Activated T-helper 17 cell treated with anti-CD3 and anti-CD28 coated beads, Interleukin-2, amount 50 U/mL, for 72 hours (primary cell): ENCODE measurements at regions not wholly inside any gene's neighbourhood (a gene's known extent, or its start where the extent isn't known, plus 50 kb on each side); places are given as distances from the start of the nearest gene placed in this dataset.
"Not testable (repeated sequence)": the region's sequence is repeated elsewhere in the genome, so short reads cannot be mapped to it uniquely, and the experiment has no call there.

ENCODE experiments used
- ATAC-seq: fragments of 150-1000 bp; cut with Tn5 transposase; replicated peaks from 2 replicates; pipeline ENCODE4 v1.10.0; 2021; ENCODE audit warnings: mild to moderate bottlenecking, moderate library complexity
- H3K27ac Mint-ChIP-seq: one replicate; pipeline ENCODE4 v1.8.0; 2022; ENCODE audit warnings: mixed read lengths
- H3K27me3 Mint-ChIP-seq: one replicate; pipeline ENCODE4 v1.8.0; 2022; ENCODE audit warnings: mixed read lengths
- H3K36me3 Mint-ChIP-seq: one replicate; pipeline ENCODE4 v1.8.0; 2022; ENCODE audit warnings: low read depth, mild to moderate bottlenecking, mixed read lengths
- H3K4me1 Mint-ChIP-seq: one replicate; pipeline ENCODE4 v1.8.0; 2022; ENCODE audit warnings: mixed read lengths
- H3K4me3 Mint-ChIP-seq: one replicate; pipeline ENCODE4 v1.8.0; 2022; ENCODE audit warnings: mild to moderate bottlenecking, mixed read lengths
- H3K9me3 Mint-ChIP-seq: one replicate; pipeline ENCODE4 v1.8.0; 2022; ENCODE audit warnings: mixed read lengths

DNA sequence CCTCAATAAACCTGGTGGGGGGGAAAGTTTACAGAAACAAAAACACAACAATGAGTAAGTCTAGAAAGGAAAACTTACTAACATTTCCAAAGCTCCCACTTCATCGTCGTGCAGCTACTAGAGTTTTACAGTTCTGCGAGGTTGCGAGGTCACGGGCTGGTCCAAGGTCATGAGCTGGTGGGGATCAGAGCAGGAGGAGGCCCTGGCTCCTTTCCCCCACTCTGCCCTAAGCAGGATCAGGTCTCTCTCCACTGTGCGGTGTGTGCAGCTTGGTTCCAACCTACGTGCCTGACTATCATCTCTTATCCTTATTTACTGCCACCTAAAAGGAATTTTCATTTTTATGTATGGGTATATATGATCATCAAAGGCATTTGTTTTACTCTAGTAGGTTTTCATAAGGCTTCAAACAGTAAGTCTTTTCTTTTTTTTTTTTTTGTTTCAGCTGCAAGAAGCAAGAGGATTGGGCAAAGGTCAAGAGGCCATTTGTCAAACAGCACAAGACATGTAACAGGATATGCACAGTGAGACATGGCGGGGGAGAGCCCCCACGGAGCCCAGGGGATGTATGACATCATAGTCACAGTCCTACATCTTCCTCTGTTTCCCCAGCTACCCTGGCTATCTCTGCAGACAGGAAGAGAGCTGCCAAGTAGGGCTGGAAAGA is 76.6 kb upstream of the POMP start:
- Mint-ChIP-seq H3K9me3 (no peaks in the 10 kb centered on the region), H3K27me3 (peaks cover 7% of the 10 kb centered on the region), H3K27ac (peak overlapping the region; percentile 68), H3K4me3 (peak overlapping the region; percentile 53), H3K36me3 (no peaks in the 10 kb centered on the region), H3K4me1 (peaks cover 11% of the 10 kb centered on the region)
- ATAC-seq: peak; percentile 84

DNA sequence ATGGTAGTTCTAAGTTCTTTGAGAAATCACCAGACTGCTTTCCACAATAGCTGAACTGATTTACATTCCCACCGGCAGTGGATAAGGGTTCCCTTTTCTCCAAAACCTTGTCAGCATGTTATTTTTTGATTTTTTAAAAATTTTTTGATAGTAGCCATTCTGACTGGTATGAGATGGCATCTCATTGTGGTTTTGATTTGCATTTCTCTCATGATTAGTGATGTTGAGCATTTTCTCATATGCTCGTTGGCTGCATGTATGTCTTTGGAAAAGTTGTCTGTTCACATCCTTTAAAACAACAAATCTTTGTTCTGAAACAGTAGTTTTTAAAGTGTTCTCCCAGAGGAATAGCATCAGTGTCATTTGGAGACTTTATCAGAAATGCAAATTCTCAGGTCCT is 77.5 kb upstream of the POMP start:
- Mint-ChIP-seq H3K4me1 (peaks cover 11% of the 10 kb centered on the region), H3K36me3 (no peaks in the 10 kb centered on the region), H3K27ac (no peak overlapping the region), H3K27me3 (peaks cover 11% of the 10 kb centered on the region), H3K4me3 (no peak overlapping the region), H3K9me3 (no peaks in the 10 kb centered on the region)
- ATAC-seq: no peak

DNA sequence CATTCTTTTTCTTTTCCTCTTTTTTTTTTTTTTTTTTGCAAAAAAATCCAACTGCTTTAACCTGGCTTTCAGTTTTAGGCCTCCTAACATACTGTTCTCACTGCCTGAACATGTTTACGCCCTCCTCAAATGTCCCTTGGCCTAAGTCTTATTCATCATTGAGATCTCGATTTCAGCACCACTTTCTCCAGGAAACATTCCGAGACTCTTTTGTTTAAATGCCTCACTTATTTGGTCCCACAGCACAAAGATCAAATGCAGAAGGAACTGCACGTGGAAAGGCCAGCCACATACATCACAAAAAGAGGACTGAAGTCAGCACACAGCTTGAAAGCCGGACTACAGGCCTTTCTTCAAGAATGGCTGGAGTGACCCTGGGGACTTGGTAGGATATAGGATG is 79.2 kb upstream of the POMP start:
- no peaks in the 10 kb centered on the region for H3K36me3 Mint-ChIP-seq
- H3K4me1 Mint-ChIP-seq: peaks cover 13% of the 10 kb centered on the region
- no peak overlapping the region for H3K4me3 Mint-ChIP-seq
- peaks cover 13% of the 10 kb centered on the region for H3K27me3 Mint-ChIP-seq
- ATAC-seq: no peak
- H3K9me3 Mint-ChIP-seq: peaks cover 2% of the 10 kb centered on the region
- no peak overlapping the region for H3K27ac Mint-ChIP-seq

DNA sequence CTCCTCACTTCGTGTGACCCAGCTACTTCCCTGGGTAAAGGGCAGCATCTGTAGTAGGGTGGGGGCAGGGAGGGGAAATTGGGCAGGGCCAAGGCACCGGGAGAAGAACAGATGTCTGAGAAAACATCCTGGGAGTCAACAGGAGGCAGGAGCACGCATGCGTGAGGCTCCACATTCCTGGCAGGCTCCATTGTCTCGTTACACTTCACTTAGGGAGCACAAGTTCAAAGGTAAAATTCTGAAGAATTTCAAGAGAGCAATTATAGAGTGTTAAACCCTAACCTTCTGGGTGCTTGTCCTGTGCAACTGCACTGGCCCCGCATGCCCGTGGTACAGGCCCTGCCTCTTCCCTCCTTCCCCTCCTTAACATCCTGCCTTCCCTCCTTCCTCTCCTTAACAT is 79.6 kb upstream of the POMP start:
- peaks cover 13% of the 10 kb centered on the region for H3K27me3 Mint-ChIP-seq
- H3K4me3 Mint-ChIP-seq: no peak overlapping the region
- peaks cover 17% of the 10 kb centered on the region for H3K4me1 Mint-ChIP-seq
- ATAC-seq: no peak
- no peak overlapping the region for H3K27ac Mint-ChIP-seq
- peaks cover 6% of the 10 kb centered on the region for H3K9me3 Mint-ChIP-seq
- H3K36me3 Mint-ChIP-seq: no peaks in the 10 kb centered on the region

DNA sequence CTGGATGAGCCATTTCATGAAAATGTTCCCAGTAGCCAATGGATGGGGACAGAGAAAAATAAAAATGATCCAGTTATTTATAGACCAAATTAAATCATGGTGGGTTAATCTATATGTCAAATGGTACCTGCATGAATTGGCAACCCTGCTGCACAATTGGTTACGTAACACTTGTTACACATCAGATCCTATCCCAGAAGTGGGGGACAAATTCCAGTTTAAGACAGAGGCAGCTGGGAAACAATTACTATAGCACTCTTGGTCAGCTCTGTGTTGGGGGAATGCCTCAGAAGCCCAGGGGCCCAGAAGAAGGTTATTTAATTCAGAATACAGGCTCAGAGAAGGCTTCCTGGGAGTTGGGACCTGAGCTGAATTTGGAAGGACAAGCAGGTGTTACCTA is 81.1 kb upstream of the FLT1 start:
- H3K9me3 Mint-ChIP-seq: peaks cover 9% of the 10 kb centered on the region
- H3K4me3 Mint-ChIP-seq: no peak overlapping the region
- H3K27me3 Mint-ChIP-seq: peaks cover 13% of the 10 kb centered on the region
- H3K4me1 Mint-ChIP-seq: peaks cover 14% of the 10 kb centered on the region
- no peak for ATAC-seq
- H3K27ac Mint-ChIP-seq: peak overlapping the region; percentile 24
- no peaks in the 10 kb centered on the region for H3K36me3 Mint-ChIP-seq

DNA sequence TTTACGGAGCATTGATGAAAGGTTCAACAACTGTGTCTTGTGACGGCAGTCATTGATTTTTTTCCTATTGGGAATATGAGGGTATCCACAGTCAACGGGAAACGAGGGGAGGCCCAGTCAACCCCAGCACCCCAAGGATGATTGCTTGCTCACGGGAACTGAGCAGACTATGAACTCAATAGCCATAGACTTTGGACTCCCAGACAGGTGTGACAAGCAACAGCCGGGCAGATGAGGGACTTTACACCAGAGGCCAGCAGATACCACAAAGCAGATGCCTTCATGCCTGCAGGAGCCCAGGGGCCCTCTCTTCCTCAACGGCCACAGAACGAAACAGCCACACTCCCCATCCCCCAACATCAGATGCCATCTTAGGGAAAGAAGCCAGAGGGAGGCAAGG is 80.3 kb upstream of the FLT1 start:
- peaks cover 9% of the 10 kb centered on the region for H3K9me3 Mint-ChIP-seq
- H3K4me1 Mint-ChIP-seq: peaks cover 14% of the 10 kb centered on the region
- peak overlapping the region; percentile 84 for H3K27ac Mint-ChIP-seq
- H3K27me3 Mint-ChIP-seq: peaks cover 13% of the 10 kb centered on the region
- ATAC-seq: no peak
- H3K36me3 Mint-ChIP-seq: no peaks in the 10 kb centered on the region
- peak overlapping the region; percentile 61 for H3K4me3 Mint-ChIP-seq

DNA sequence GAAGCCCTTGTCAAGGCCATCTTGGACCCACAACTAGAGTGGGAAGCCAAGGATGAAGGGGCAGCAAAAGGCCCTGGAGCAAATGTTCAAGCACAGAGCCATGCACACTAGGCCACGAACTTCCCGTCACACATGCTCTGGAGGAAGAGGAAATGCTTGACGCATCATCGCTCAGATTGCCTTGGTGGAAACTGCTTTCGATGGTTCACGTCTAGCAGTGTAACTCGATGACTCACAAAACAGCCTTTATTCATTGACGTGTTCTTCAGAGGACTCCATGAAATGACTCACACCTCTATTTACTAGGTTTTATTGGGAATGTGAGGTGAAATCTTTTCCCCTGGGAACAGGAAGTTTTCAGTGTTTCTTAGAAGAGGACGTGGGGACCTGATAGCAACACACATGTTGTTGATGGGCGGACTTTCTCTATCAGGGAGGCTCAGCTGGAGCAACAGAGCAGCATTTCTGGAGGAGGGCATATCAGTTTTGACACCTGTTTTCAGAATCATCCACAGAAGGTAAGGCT is 79.8 kb upstream of the FLT1 start:
- peak; percentile 98 for ATAC-seq
- peaks cover 13% of the 10 kb centered on the region for H3K27me3 Mint-ChIP-seq
- H3K4me3 Mint-ChIP-seq: peak overlapping the region; percentile 61
- H3K9me3 Mint-ChIP-seq: peaks cover 9% of the 10 kb centered on the region
- no peaks in the 10 kb centered on the region for H3K36me3 Mint-ChIP-seq
- H3K4me1 Mint-ChIP-seq: peaks cover 14% of the 10 kb centered on the region
- H3K27ac Mint-ChIP-seq: peak overlapping the region; percentile 84

DNA sequence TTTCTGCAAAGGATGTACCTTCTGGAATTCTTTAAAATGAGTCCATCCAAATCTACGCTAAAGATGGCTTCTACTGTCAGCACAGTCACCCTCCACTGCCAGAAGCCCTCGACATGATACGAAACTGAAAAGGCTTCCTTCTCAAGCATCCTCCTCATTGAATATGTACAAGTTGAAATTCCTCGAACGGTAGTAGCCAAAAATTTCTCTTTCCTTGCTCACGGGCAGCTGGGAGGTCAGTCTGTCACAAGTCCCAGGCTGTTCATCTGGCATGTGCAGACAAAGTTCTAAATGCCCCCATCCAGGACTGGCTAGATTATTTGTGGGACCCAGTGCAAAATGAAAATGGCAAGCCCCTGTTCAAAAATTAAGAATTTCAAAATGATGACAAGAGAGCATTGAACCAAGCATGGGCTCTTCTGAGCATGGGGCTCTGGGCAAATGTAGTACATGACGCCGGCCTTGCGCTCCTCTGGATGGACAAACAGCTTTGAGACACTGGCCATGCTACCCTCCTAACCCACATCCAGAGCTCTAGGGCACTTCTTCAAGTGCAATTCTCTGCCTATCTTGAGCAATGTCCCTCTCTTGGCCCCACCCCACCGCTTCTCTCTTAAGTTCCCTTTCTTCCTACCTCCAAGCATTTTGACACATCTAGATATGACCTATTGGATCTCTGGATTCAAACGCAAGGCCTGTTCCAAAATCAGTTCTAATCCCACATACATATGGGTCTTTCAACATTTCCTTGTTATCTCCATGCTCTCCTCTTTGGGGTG is 78.9 kb upstream of the FLT1 start:
- H3K4me1 Mint-ChIP-seq: peaks cover 14% of the 10 kb centered on the region
- no peak overlapping the region for H3K4me3 Mint-ChIP-seq
- H3K36me3 Mint-ChIP-seq: no peaks in the 10 kb centered on the region
- no peak for ATAC-seq
- H3K27me3 Mint-ChIP-seq: peaks cover 13% of the 10 kb centered on the region
- H3K9me3 Mint-ChIP-seq: peaks cover 9% of the 10 kb centered on the region
- peak overlapping the region; percentile 84 for H3K27ac Mint-ChIP-seq

DNA sequence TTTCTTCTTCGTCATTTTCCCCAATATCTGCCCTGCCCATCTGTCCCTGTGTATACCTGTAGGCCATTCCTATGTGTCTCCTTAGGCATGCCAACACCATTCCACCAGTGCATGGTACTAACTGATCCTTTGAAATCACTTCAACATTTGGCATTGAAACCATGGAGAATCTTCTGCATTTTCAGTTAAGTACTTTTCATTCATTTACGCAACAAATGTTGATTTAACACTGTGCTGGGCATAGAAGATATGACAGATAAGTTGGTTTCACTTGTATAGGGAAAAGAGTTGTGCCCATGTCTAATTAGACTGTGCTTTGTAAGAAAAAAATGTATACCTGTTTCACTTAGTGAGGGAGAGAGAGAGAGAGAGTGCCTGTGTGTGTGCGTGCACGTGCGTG is 77.9 kb upstream of the FLT1 start:
- Mint-ChIP-seq H3K4me3 (no peak overlapping the region), H3K9me3 (peaks cover 9% of the 10 kb centered on the region), H3K36me3 (no peaks in the 10 kb centered on the region), H3K27me3 (peaks cover 9% of the 10 kb centered on the region), H3K27ac (no peak overlapping the region), H3K4me1 (peaks cover 14% of the 10 kb centered on the region)
- no peak for ATAC-seq

DNA sequence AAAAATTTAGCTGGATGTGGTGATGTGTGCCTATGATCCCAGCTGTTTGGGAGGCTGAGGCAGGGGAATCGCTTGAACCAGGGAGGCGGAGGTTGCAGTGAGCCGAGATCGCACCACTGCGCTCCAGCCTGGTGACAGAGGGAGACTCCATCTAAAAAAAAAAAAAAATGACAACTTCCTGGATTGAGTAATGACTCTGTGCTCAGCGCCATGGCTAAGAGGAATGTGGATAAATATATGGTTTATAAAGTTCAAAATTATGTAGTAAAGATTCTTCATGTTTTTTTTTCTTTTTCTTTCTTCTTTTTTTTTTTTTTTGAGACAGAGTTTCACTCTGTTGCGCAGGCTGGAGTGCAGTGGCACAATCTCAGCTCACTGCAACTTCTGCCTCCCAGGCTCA is 75.4 kb upstream of the FLT1 start:
- not testable (repeated sequence) for H3K9me3 Mint-ChIP-seq, ATAC-seq, H3K4me3 Mint-ChIP-seq, H3K27ac Mint-ChIP-seq, H3K36me3 Mint-ChIP-seq, H3K27me3 Mint-ChIP-seq
- peaks cover 14% of the 10 kb centered on the region for H3K4me1 Mint-ChIP-seq

DNA sequence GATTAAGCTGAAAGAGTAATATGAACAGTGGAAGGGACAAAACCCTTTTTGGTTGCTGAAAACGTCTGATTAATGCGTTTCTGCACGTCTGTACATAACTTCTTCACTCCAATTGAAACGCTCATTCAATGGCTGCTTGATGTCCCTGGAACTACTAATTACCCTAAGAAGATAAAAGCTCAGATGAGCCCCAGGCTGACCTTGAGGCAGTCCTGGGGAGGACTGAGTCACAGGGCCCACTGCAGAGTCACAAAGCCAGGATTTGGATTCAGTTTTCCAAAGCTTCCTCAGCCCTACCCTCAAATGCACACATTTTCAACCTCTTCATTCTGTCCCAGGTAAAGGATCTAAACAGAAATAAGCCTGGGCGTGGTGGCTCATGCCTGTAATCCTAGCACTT is 75.0 kb upstream of the FLT1 start:
- Mint-ChIP-seq H3K9me3 (peaks cover 9% of the 10 kb centered on the region), H3K36me3 (no peaks in the 10 kb centered on the region), H3K4me3 (no peak overlapping the region), H3K27me3 (no peaks in the 10 kb centered on the region), H3K27ac (no peak overlapping the region), H3K4me1 (peaks cover 9% of the 10 kb centered on the region)
- ATAC-seq: no peak

DNA sequence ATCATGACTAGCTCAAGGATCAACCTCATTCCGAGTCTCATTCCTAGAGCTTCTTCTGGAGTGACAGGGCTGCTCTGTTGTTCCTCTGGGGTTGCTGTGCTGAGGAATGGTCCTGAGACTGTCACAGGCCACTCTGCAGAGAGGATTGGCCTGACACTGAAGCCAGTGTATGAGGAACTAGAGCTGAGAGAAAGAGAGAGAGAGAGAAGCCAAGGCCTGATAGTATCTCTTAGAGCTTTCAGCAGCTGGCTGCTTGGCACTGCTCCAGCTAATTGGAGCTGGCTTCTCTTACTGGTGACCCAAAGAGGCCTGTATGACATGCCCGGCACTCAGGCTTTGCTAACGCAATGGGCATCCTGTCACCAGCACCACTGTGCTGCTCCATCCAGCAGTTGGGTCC is 73.4 kb upstream of the FLT1 start:
- Mint-ChIP-seq H3K36me3 (no peaks in the 10 kb centered on the region), H3K4me3 (no peak overlapping the region), H3K27ac (no peak overlapping the region), H3K9me3 (no peaks in the 10 kb centered on the region), H3K4me1 (no peaks in the 10 kb centered on the region), H3K27me3 (no peaks in the 10 kb centered on the region)
- ATAC-seq: no peak

DNA sequence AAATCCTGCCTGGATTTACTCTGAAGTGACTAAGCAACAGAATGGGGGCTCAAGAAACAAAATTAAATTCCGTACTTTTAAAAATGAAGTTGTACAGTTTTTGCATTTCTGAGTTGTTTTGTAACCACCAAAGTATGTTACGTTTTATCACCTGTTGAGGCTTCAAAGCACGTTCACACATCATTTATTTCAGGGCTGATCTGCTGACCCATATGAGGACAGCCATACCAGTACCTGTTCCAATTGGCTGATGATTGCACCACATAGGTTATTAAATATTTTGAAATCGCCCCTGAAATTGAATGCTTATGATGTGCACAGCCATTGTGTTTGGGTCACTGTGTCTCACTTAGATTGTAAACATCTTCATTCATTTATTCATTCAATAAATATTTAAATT is 72.0 kb upstream of the FLT1 start:
- Mint-ChIP-seq H3K4me3 (no peak overlapping the region), H3K9me3 (no peaks in the 10 kb centered on the region), H3K27ac (no peak overlapping the region), H3K36me3 (no peaks in the 10 kb centered on the region), H3K4me1 (no peaks in the 10 kb centered on the region), H3K27me3 (no peaks in the 10 kb centered on the region)
- ATAC-seq: no peak

DNA sequence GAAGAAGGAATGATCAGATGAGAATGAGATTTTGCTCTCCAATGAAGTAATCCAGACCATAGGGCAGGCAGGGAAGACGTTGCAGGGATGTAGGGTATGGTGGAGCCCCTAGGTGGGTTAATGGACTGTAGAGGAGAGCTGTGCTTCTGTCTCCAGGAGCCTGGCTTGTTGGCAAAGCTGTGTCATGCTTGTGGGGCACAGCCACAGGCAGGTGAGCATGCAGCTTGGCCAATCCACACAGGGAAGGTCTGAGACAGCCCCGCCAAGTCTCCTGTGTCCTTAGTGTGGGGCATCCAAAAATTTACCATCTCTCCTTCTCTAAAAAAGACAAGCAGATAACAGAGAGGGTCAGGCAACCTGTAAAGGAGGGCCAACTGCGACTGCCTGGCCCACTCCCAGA is 71.4 kb upstream of the FLT1 start:
- Mint-ChIP-seq H3K27me3 (no peaks in the 10 kb centered on the region), H3K4me1 (no peaks in the 10 kb centered on the region), H3K4me3 (no peak overlapping the region), H3K36me3 (no peaks in the 10 kb centered on the region), H3K27ac (no peak overlapping the region), H3K9me3 (no peaks in the 10 kb centered on the region)
- ATAC-seq: no peak

DNA sequence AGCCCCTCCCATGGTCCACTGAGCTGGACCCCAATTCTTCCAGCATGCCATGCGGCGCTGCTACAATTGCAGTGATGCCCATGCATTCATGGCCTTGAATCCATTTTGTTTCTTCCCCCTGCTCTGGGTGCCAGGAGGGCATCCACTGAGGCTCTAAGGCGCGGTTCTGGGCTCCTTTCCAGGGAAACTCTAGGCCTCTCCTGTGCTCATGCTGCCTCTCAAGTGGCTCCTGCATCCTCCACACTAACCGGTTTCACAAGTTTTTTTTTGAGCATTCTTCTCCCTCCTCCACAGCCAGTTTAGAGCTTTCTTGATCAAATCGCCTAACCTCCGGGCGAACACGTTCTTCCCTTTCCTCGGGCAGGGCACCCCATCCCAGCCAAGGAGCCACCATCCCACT is 69.1 kb upstream of the FLT1 start:
- no peaks in the 10 kb centered on the region for H3K36me3 Mint-ChIP-seq
- no peak for ATAC-seq

More for the DNA sequence above, 69.1 kb upstream of the FLT1 start:
- Mint-ChIP-seq H3K27me3 (peaks cover 6% of the 10 kb centered on the region), H3K4me1 (no peaks in the 10 kb centered on the region), H3K4me3 (no peak overlapping the region), H3K27ac (no peak overlapping the region), H3K9me3 (no peaks in the 10 kb centered on the region)
